SK-N-SH treated with all-trans-retinoic acid at 6 μM for 48 hours (cell line): ENCODE measurements at regions not wholly inside any gene's neighbourhood (a gene's known extent, or its start where the extent isn't known, plus 50 kb on each side); places are given as distances from the start of the nearest gene placed in this dataset.
"Not testable (repeated sequence)": the region's sequence is repeated elsewhere in the genome, so short reads cannot be mapped to it uniquely, and the experiment has no call there.

Source experiments
- ATAC-seq: fragments of 200-7000 bp; cut with Tn5 transposase; 3 replicates; pipeline ENCODE4 v1.9.1; 2020; ENCODE audit warnings: mild to moderate bottlenecking, moderate library complexity
- ARNTL ChIP-seq: fragments of 450-650 bp; formaldehyde crosslinking; IDR thresholded peaks from 2 replicates; pipeline ENCODE4 v1.5.0; 2020; ENCODE audit warnings: low read depth, mild to moderate bottlenecking, moderate library complexity, borderline replicate concordance
- BACH2 ChIP-seq: fragments of 250-450 bp; sonication (Bioruptor Pico); IDR thresholded peaks from 2 replicates; pipeline ENCODE4 v1.9.0; 2021; ENCODE audit warnings: mild to moderate bottlenecking, borderline replicate concordance
- CSDC2 ChIP-seq: fragments of 250-450 bp; sonication (Bioruptor Pico); IDR thresholded peaks from 2 replicates; pipeline ENCODE4 v1.5.0; 2020; ENCODE audit warnings: mild to moderate bottlenecking, moderate library complexity
- ESRRG ChIP-seq: fragments of 250-450 bp; sonication (Bioruptor Pico); IDR thresholded peaks from 2 replicates; pipeline ENCODE4 v1.6.1; 2021; ENCODE audit warnings: mild to moderate bottlenecking
- GLIS3 ChIP-seq: fragments of 250-450 bp; sonication (Bioruptor Pico); IDR thresholded peaks from 2 replicates; pipeline ENCODE4 v1.5.0; 2020; ENCODE audit warnings: mild to moderate bottlenecking, moderate library complexity
- ISL1 ChIP-seq: fragments of 250-450 bp; sonication (Bioruptor Pico); IDR thresholded peaks from 2 replicates; pipeline ENCODE4 v2.1.2; 2022; ENCODE audit warnings: mild to moderate bottlenecking, moderate library complexity
- OSR1 ChIP-seq: fragments of 250-450 bp; sonication (Bioruptor Pico); IDR thresholded peaks from 2 replicates; pipeline ENCODE4 v1.8.0; 2022; ENCODE audit warnings: moderate library complexity, mild to moderate bottlenecking, inconsistent platforms
- PATZ1 ChIP-seq: fragments of 250-450 bp; sonication (Bioruptor Pico); IDR thresholded peaks from 2 replicates; pipeline ENCODE4 v1.8.0; 2020; ENCODE audit warnings: mild to moderate bottlenecking, moderate library complexity, borderline replicate concordance
- POU6F1 ChIP-seq: fragments of 250-450 bp; sonication (Bioruptor Pico); IDR thresholded peaks from 2 replicates; pipeline ENCODE4 v1.8.0; 2021; ENCODE audit warnings: low read depth, mild to moderate bottlenecking, moderate library complexity, borderline replicate concordance
- PPARA ChIP-seq: fragments of 250-450 bp; sonication (Bioruptor Pico); IDR thresholded peaks from 2 replicates; pipeline ENCODE4 v1.5.0; 2020; ENCODE audit warnings: mild to moderate bottlenecking, borderline replicate concordance
- RARB ChIP-seq: fragments of 250-450 bp; sonication (Bioruptor Pico); IDR thresholded peaks from 2 replicates; pipeline ENCODE4 v1.8.0; 2021; ENCODE audit warnings: mild to moderate bottlenecking, moderate library complexity
- SNAI2 ChIP-seq: fragments of 250-450 bp; sonication (Bioruptor Pico); IDR thresholded peaks from 2 replicates; pipeline ENCODE4 v1.5.0; 2020; ENCODE audit warnings: mild to moderate bottlenecking, moderate library complexity
- TCF4 ChIP-seq: fragments of 250-450 bp; sonication (Bioruptor Pico); IDR thresholded peaks from 2 replicates; pipeline ENCODE4 v1.8.0; 2021; ENCODE audit warnings: mild to moderate bottlenecking, moderate library complexity, borderline replicate concordance
- TOX ChIP-seq: fragments of 250-450 bp; sonication (Bioruptor Pico); IDR thresholded peaks from 2 replicates; pipeline ENCODE4 v1.8.0; 2021; ENCODE audit warnings: mild to moderate bottlenecking, moderate library complexity, borderline replicate concordance
- ZC3H10 ChIP-seq: fragments of 250-450 bp; sonication (Bioruptor Pico); IDR thresholded peaks from 2 replicates; pipeline ENCODE4 v1.5.1; 2021; ENCODE audit warnings: mild to moderate bottlenecking, moderate library complexity
- ZFP3 ChIP-seq: fragments of 250-450 bp; sonication (Bioruptor Pico); IDR thresholded peaks from 2 replicates; pipeline ENCODE4 v1.5.0; 2020; ENCODE audit warnings: mild to moderate bottlenecking, moderate library complexity
- ZFP30 ChIP-seq: fragments of 450-650 bp; formaldehyde crosslinking; IDR thresholded peaks from 2 replicates; pipeline ENCODE4 v1.5.0; 2022; ENCODE audit warnings: mild to moderate bottlenecking, moderate library complexity
- ZNF565 ChIP-seq: fragments of 450-650 bp; formaldehyde crosslinking; conservative IDR thresholded peaks from 2 replicates; pipeline ENCODE4 v1.5.0; 2020; ENCODE audit warnings: low read depth, mild to moderate bottlenecking, moderate library complexity
- ZNF70 ChIP-seq: fragments of 450-650 bp; formaldehyde crosslinking; IDR thresholded peaks from 2 replicates; pipeline ENCODE4 v1.5.0; 2020; ENCODE audit warnings: mild to moderate bottlenecking, moderate library complexity
- TF ChIP-seq, protein P1 (sequence below): fragments of 250-450 bp; sonication (Bioruptor Pico); IDR thresholded peaks from 2 replicates; pipeline ENCODE4 v1.5.0; 2020; ENCODE audit warnings: mild to moderate bottlenecking, moderate library complexity
- TF ChIP-seq, protein P2 (sequence below): fragments of 250-450 bp; sonication (Bioruptor Pico); IDR thresholded peaks from 2 replicates; pipeline ENCODE4 v1.5.1; 2021; ENCODE audit warnings: mild to moderate bottlenecking, moderate library complexity
- TF ChIP-seq, protein P3 (sequence below): fragments of 250-450 bp; sonication (Bioruptor Pico); IDR thresholded peaks from 2 replicates; pipeline ENCODE4 v1.5.1; 2020; ENCODE audit warnings: low read depth, mild to moderate bottlenecking, moderate library complexity

DNA sequence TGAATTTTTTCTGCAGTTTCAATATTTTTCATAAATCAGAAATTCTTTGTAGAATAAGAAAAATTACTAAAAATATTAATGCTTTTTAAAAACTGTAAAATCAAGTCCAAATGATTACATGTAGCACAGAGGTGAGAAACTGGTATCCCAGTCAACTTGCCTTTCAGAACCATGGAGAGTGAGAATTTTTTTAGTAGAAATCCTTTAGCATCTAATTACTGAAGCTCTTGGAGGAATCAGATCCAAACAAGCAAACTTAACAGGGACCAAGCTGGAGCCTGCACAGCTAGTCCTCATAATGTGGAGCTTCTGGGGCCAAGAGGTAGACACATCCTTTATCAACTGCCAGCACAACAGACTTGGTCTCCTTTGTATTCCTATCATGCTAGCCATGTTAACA is 724.5 kb downstream of the TFAP2A start:
- TF ChIP-seq BACH2 (CRISPR knock-in tag) (no peak), RARB (CRISPR knock-in tag) (no peak), ISL1 (CRISPR knock-in tag) (no peak), ZC3H10 (CRISPR knock-in tag) (no peak), TOX (CRISPR knock-in tag) (no peak), ESRRG (CRISPR knock-in tag) (no peak), ZNF565 (CRISPR knock-in tag) (no peak), ARNTL (CRISPR knock-in tag) (no peak), PATZ1 (CRISPR knock-in tag) (no peak), ZFP30 (CRISPR knock-in tag) (no peak), OSR1 (no peak), PPARA (no peak)
- TF ChIP-seq, protein P1, sequence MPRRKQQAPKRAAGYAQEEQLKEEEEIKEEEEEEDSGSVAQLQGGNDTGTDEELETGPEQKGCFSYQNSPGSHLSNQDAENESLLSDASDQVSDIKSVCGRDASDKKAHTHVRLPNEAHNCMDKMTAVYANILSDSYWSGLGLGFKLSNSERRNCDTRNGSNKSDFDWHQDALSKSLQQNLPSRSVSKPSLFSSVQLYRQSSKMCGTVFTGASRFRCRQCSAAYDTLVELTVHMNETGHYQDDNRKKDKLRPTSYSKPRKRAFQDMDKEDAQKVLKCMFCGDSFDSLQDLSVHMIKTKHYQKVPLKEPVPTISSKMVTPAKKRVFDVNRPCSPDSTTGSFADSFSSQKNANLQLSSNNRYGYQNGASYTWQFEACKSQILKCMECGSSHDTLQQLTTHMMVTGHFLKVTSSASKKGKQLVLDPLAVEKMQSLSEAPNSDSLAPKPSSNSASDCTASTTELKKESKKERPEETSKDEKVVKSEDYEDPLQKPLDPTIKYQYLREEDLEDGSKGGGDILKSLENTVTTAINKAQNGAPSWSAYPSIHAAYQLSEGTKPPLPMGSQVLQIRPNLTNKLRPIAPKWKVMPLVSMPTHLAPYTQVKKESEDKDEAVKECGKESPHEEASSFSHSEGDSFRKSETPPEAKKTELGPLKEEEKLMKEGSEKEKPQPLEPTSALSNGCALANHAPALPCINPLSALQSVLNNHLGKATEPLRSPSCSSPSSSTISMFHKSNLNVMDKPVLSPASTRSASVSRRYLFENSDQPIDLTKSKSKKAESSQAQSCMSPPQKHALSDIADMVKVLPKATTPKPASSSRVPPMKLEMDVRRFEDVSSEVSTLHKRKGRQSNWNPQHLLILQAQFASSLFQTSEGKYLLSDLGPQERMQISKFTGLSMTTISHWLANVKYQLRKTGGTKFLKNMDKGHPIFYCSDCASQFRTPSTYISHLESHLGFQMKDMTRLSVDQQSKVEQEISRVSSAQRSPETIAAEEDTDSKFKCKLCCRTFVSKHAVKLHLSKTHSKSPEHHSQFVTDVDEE, result no peak
- TF ChIP-seq, protein P2, sequence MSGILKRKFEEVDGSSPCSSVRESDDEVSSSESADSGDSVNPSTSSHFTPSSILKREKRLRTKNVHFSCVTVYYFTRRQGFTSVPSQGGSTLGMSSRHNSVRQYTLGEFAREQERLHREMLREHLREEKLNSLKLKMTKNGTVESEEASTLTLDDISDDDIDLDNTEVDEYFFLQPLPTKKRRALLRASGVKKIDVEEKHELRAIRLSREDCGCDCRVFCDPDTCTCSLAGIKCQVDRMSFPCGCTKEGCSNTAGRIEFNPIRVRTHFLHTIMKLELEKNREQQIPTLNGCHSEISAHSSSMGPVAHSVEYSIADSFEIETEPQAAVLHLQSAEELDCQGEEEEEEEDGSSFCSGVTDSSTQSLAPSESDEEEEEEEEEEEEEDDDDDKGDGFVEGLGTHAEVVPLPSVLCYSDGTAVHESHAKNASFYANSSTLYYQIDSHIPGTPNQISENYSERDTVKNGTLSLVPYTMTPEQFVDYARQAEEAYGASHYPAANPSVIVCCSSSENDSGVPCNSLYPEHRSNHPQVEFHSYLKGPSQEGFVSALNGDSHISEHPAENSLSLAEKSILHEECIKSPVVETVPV (CRISPR knock-in tag), result no peak
- ATAC-seq, result no peak

DNA sequence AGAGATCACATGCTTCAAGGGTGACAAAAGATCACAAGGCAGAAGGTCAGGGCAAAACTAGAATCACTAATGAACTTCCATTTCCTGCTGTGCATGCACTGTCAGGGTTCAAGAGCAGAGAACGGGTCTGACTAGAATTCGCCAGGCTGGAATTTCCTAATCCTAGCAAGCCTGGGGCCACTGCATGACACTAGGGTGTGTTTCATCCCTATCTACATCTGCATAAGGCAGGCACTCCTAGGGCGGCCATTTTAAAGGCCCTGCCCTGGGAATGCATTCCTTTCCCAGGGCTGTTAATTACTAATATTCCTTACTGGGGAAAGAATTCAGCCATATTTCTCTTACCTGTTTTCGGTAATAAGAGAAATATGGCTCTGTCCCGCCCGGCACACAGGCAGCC is 734.1 kb downstream of the TFAP2A start:
- not testable (repeated sequence) for ATAC-seq

- no peak for ATAC-seq
- no peak for TF ChIP-seq ISL1 (CRISPR knock-in tag)
Measured at GRCh38 chr6:9675122-9675521, 739.8 kb downstream of the TFAP2A start.

DNA sequence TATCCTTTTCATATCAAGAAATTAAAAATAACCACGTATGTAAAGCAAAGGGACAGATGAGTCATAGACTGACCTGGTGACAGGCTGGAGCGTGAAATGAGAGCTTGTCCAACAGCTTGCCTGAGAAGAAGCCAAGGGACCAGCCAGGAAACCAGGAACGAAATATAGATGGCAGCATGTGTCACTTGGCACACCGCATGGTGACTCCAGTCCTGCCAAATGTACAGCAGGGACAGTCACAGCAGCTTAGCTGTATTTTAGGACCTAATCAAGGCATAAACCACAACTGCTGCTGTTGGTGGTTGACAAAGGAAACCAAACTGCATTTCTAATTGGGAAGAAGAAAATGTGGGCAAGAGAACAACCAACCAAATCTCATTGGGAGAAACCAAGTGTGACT is 755.0 kb downstream of the TFAP2A start:
- no peak for ATAC-seq

More for the DNA sequence above, 755.0 kb downstream of the TFAP2A start:
- TF ChIP-seq TOX (CRISPR knock-in tag), result no peak
- TF ChIP-seq ZNF565 (CRISPR knock-in tag), result no peak
- TF ChIP-seq OSR1, result no peak
- no peak for TF ChIP-seq TCF4 (CRISPR knock-in tag)
- TF ChIP-seq GLIS3 (CRISPR knock-in tag), result no peak
- TF ChIP-seq RARB (CRISPR knock-in tag), result no peak
- TF ChIP-seq ZC3H10 (CRISPR knock-in tag), result no peak
- TF ChIP-seq, protein P1, result no peak
- no peak for TF ChIP-seq ZFP30 (CRISPR knock-in tag)
- no peak for TF ChIP-seq ZFP3 (CRISPR knock-in tag)
- TF ChIP-seq, protein P3, sequence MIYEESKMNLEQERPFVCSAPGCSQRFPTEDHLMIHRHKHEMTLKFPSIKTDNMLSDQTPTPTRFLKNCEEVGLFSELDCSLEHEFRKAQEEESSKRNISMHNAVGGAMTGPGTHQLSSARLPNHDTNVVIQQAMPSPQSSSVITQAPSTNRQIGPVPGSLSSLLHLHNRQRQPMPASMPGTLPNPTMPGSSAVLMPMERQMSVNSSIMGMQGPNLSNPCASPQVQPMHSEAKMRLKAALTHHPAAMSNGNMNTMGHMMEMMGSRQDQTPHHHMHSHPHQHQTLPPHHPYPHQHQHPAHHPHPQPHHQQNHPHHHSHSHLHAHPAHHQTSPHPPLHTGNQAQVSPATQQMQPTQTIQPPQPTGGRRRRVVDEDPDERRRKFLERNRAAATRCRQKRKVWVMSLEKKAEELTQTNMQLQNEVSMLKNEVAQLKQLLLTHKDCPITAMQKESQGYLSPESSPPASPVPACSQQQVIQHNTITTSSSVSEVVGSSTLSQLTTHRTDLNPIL (CRISPR knock-in tag), result no peak
- TF ChIP-seq ESRRG (CRISPR knock-in tag), result no peak
- TF ChIP-seq ARNTL (CRISPR knock-in tag), result no peak
- TF ChIP-seq POU6F1 (CRISPR knock-in tag), result no peak
- TF ChIP-seq PPARA, result no peak
- TF ChIP-seq CSDC2 (CRISPR knock-in tag), result no peak
- TF ChIP-seq ZNF70 (CRISPR knock-in tag), result no peak
- no peak for TF ChIP-seq PATZ1 (CRISPR knock-in tag)
- no peak for TF ChIP-seq SNAI2
